ENCODE measurements at regions not wholly inside any gene's neighbourhood (a gene's known extent, or its start where the extent isn't known, plus 50 kb on each side); places are given as distances from the start of the nearest gene placed in this dataset.

- no peaks in the 10 kb centered on the region for H3K36me3 ChIP-seq (replicated peaks; ENCODE audit: insufficient read depth, low read length)
- H3K4me2 ChIP-seq (ENCODE audit: low read depth, low read length) = no peak overlapping the region
- H3K9ac ChIP-seq (ENCODE audit: low read length) = no peak overlapping the region
- H2AFZ ChIP-seq (ENCODE audit: low read length) = no peak overlapping the region
- DNase-seq = no peak
- H3K27ac ChIP-seq (ENCODE audit: low read length) = no peak overlapping the region
- no peak overlapping the region for H3K4me3 ChIP-seq (ENCODE audit: low read length)
- H3F3A ChIP-seq (ENCODE audit: insufficient read depth, low read length) = no peaks in the 10 kb centered on the region
- no peaks in the 10 kb centered on the region for H3K27me3 ChIP-seq (replicated peaks; ENCODE audit: insufficient read depth, low read length)
- no peaks in the 10 kb centered on the region for H4K20me1 ChIP-seq (ENCODE audit: insufficient read depth, low read length)
- no peak for TF ChIP-seq CTCF (IDR thresholded peaks at IDR 0.05; ENCODE audit: low read length)
- no peak for TF ChIP-seq EZH2phosphoT487 (IDR thresholded peaks at IDR 0.05; ENCODE audit: low read length)
- TF ChIP-seq EZH2 (optimal IDR thresholded peaks at IDR 0.05; ENCODE audit: low read depth, low read length) = no peak
- H3K4me1 ChIP-seq (ENCODE audit: low read length) = no peaks in the 10 kb centered on the region
- no peaks in the 10 kb centered on the region for H3K9me2 ChIP-seq (replicated peaks; ENCODE audit: insufficient read depth, low read length)
- no peaks in the 10 kb centered on the region for H3K9me3 ChIP-seq (replicated peaks; ENCODE audit: insufficient read depth, low read length)
- no peaks in the 10 kb centered on the region for H3K79me2 ChIP-seq (ENCODE audit: low read length)
These were observed 255.9 kb upstream of the MYT1L start for GRCh38 chr2:2586931-2587330.

GRCh38 chr2:2586068-2586776 is 255.1 kb upstream of the MYT1L start:
- Histone ChIP-seq H4K20me1 (ENCODE audit: insufficient read depth, low read length) (no peaks in the 10 kb centered on the region), H3K36me3 (replicated peaks; ENCODE audit: insufficient read depth, low read length) (no peaks in the 10 kb centered on the region), H3K4me1 (ENCODE audit: low read length) (no peaks in the 10 kb centered on the region), H3F3A (ENCODE audit: insufficient read depth, low read length) (no peaks in the 10 kb centered on the region), H3K9ac (ENCODE audit: low read length) (no peak overlapping the region), H2AFZ (ENCODE audit: low read length) (no peak overlapping the region), H3K27ac (ENCODE audit: low read length) (no peak overlapping the region), H3K9me3 (replicated peaks; ENCODE audit: insufficient read depth, low read length) (no peaks in the 10 kb centered on the region), H3K4me2 (ENCODE audit: low read depth, low read length) (no peak overlapping the region), H3K27me3 (replicated peaks; ENCODE audit: insufficient read depth, low read length) (no peaks in the 10 kb centered on the region), H3K9me2 (replicated peaks; ENCODE audit: insufficient read depth, low read length) (no peaks in the 10 kb centered on the region), H3K4me3 (ENCODE audit: low read length) (no peak overlapping the region), H3K79me2 (ENCODE audit: low read length) (no peaks in the 10 kb centered on the region)
- TF ChIP-seq EZH2phosphoT487 (IDR thresholded peaks at IDR 0.05; ENCODE audit: low read length) = no peak
- no peak for TF ChIP-seq EZH2 (optimal IDR thresholded peaks at IDR 0.05; ENCODE audit: low read depth, low read length)
- TF ChIP-seq CTCF (IDR thresholded peaks at IDR 0.05; ENCODE audit: low read length) = no peak
- no peak for DNase-seq

- H3K4me2 ChIP-seq (ENCODE audit: low read depth, low read length) = no peak overlapping the region
These were observed 252.0 kb upstream of the MYT1L start for GRCh38 chr2:2582998-2583545.

More at GRCh38 chr2:2582998-2583545, 252.0 kb upstream of the MYT1L start:
- no peak overlapping the region for H2AFZ ChIP-seq (ENCODE audit: low read length)
- no peaks in the 10 kb centered on the region for H3K36me3 ChIP-seq (replicated peaks; ENCODE audit: insufficient read depth, low read length)
- TF ChIP-seq EZH2 (optimal IDR thresholded peaks at IDR 0.05; ENCODE audit: low read depth, low read length) (no peak), EZH2phosphoT487 (IDR thresholded peaks at IDR 0.05; ENCODE audit: low read length) (no peak), CTCF (IDR thresholded peaks at IDR 0.05; ENCODE audit: low read length) (no peak)
- no peaks in the 10 kb centered on the region for H3K27me3 ChIP-seq (replicated peaks; ENCODE audit: insufficient read depth, low read length)
- H3K9me3 ChIP-seq (replicated peaks; ENCODE audit: insufficient read depth, low read length) = no peaks in the 10 kb centered on the region
- DNase-seq = no peak
- no peaks in the 10 kb centered on the region for H4K20me1 ChIP-seq (ENCODE audit: insufficient read depth, low read length)
- H3K79me2 ChIP-seq (ENCODE audit: low read length) = no peaks in the 10 kb centered on the region
- H3K4me3 ChIP-seq (ENCODE audit: low read length) = no peak overlapping the region
- no peaks in the 10 kb centered on the region for H3F3A ChIP-seq (ENCODE audit: insufficient read depth, low read length)
- no peaks in the 10 kb centered on the region for H3K9me2 ChIP-seq (replicated peaks; ENCODE audit: insufficient read depth, low read length)
- no peaks in the 10 kb centered on the region for H3K4me1 ChIP-seq (ENCODE audit: low read length)
- no peak overlapping the region for H3K27ac ChIP-seq (ENCODE audit: low read length)
- no peak overlapping the region for H3K9ac ChIP-seq (ENCODE audit: low read length)

Measured in MM.1S (cell line).